Ishikawa (cell line): ENCODE measurements at regions not wholly inside any gene's neighbourhood (a gene's known extent, or its start where the extent isn't known, plus 50 kb on each side); places are given as distances from the start of the nearest gene placed in this dataset.

Experiments used
- CEBPB ChIP-seq: IDR thresholded peaks from 2 replicates; pipeline ENCODE4 v1.6.1; 2012
- CREB1 ChIP-seq: IDR thresholded peaks from 2 replicates; pipeline ENCODE4 v1.6.1; 2012; ENCODE audit warnings: low read depth
- EGR1 ChIP-seq: IDR thresholded peaks from 2 replicates; pipeline ENCODE4 v1.6.1; 2012
- EP300 ChIP-seq: IDR thresholded peaks from 2 replicates; pipeline ENCODE4 v1.6.1; 2012; ENCODE audit warnings: borderline replicate concordance
- FOXM1 ChIP-seq: IDR thresholded peaks from 2 replicates; pipeline ENCODE4 v1.6.1; 2012; ENCODE audit warnings: low read depth, borderline replicate concordance
- MAX ChIP-seq: IDR thresholded peaks from 2 replicates; pipeline ENCODE4 v1.6.1; 2012
- NFIC ChIP-seq: IDR thresholded peaks from 2 replicates; pipeline ENCODE4 v1.6.1; 2012
- RAD21 ChIP-seq: IDR thresholded peaks from 2 replicates; pipeline ENCODE4 v1.6.1; 2012; ENCODE audit warnings: low read depth
- REST ChIP-seq: IDR thresholded peaks from 2 replicates; pipeline ENCODE4 v1.6.1; 2012; ENCODE audit warnings: low read depth, mild to moderate bottlenecking
- TAF1 ChIP-seq: IDR thresholded peaks from 2 replicates; pipeline ENCODE4 v1.6.1; 2012; ENCODE audit warnings: low read depth, mild to moderate bottlenecking
- TCF12 ChIP-seq: IDR thresholded peaks from 2 replicates; pipeline ENCODE4 v1.6.1; 2012; ENCODE audit warnings: low read depth
- TEAD4 ChIP-seq: IDR thresholded peaks from 2 replicates; pipeline ENCODE4 v1.6.1; 2012
- USF1 ChIP-seq: IDR thresholded peaks from 2 replicates; pipeline ENCODE4 v1.6.1; 2012
- YY1 ChIP-seq: IDR thresholded peaks from 2 replicates; pipeline ENCODE4 v1.6.1; 2012; ENCODE audit warnings: low read depth
- ZBTB7A ChIP-seq: IDR thresholded peaks from 2 replicates; pipeline ENCODE4 v1.6.1; 2012; ENCODE audit warnings: low read depth

- TF ChIP-seq TEAD4 (no peak), CREB1 (no peak), REST (no peak), TAF1 (no peak), MAX (no peak), FOXM1 (no peak), NFIC (no peak)
These were observed 735.0 kb downstream of the CCDC85A start for GRCh38 chr2:56918790-56919189.

- TF ChIP-seq RAD21 (no peak), TEAD4 (no peak), EP300 (no peak), TAF1 (no peak), REST (no peak), FOXM1 (no peak), EGR1 (no peak), ZBTB7A (no peak), NFIC (no peak), CEBPB (no peak), TCF12 (no peak), USF1 (no peak), YY1 (no peak), MAX (no peak)
These were observed 750.2 kb downstream of the CCDC85A start for GRCh38 chr2:56933976-56934375.

- no peak for TF ChIP-seq TAF1
- no peak for TF ChIP-seq MAX
- no peak for TF ChIP-seq EGR1
- TF ChIP-seq YY1 = no peak
These were observed 751.1 kb downstream of the CCDC85A start for GRCh38 chr2:56934866-56935265.

- TF ChIP-seq FOXM1 (no peak), EGR1 (no peak), ZBTB7A (no peak), CREB1 (no peak), USF1 (no peak), CEBPB (no peak), TCF12 (no peak), TEAD4 (no peak), MAX (no peak), TAF1 (no peak), EP300 (no peak), REST (no peak), YY1 (no peak), RAD21 (no peak), NFIC (no peak)
These were observed 756.3 kb downstream of the CCDC85A start for GRCh38 chr2:56940054-56940453.

GRCh38 chr2:56952871-56953270 is 769.1 kb downstream of the CCDC85A start:
- TF ChIP-seq EP300 = no peak
- TF ChIP-seq YY1 = no peak
- TF ChIP-seq NFIC = no peak
- TF ChIP-seq USF1 = no peak
- no peak for TF ChIP-seq TCF12
- TF ChIP-seq REST = no peak
- no peak for TF ChIP-seq CREB1
- TF ChIP-seq CEBPB = no peak
- TF ChIP-seq TAF1 = no peak
- no peak for TF ChIP-seq ZBTB7A
- no peak for TF ChIP-seq MAX
- no peak for TF ChIP-seq TEAD4
- no peak for TF ChIP-seq EGR1
- TF ChIP-seq FOXM1 = no peak
- no peak for TF ChIP-seq RAD21
